GM23248 (cell line): ENCODE measurements at regions not wholly inside any gene's neighbourhood (a gene's known extent, or its start where the extent isn't known, plus 50 kb on each side); places are given as distances from the start of the nearest gene placed in this dataset.

Experiments
- DNase-seq: peaks from one replicate; pipeline ENCODE4 v3.0.0-alpha.2; 2015
- H2AFZ ChIP-seq: fragments of 200-600 bp; sonication (generic); 2 replicates; pipeline ENCODE4 v1.6.1; 2016; ENCODE audit warnings: antibody characterized with exemption
- H3F3A ChIP-seq: fragments of 200-600 bp; sonication (generic); 2 replicates; pipeline ENCODE4 v1.6.1; 2016; ENCODE audit warnings: mild to moderate bottlenecking, antibody characterized with exemption, mixed run types; ENCODE audit not compliant: insufficient read depth
- H3K27ac ChIP-seq: fragments of 200-600 bp; sonication (generic); 2 replicates; pipeline ENCODE4 v1.5.1; 2016; ENCODE audit warnings: mild to moderate bottlenecking
- H3K27me3 ChIP-seq: fragments of 200-600 bp; sonication (generic); replicated peaks from 2 replicates; pipeline ENCODE4 v1.6.1; 2016; ENCODE audit warnings: mild to moderate bottlenecking; ENCODE audit not compliant: insufficient read depth
- H3K36me3 ChIP-seq: fragments of 200-600 bp; sonication (generic); 2 replicates; pipeline ENCODE4 v1.6.1; 2016; ENCODE audit warnings: low read depth, mild to moderate bottlenecking
- H3K4me1 ChIP-seq: fragments of 200-600 bp; sonication (generic); 2 replicates; pipeline ENCODE4 v1.6.1; 2016; ENCODE audit warnings: mild to moderate bottlenecking; ENCODE audit not compliant: insufficient read depth
- H3K4me2 ChIP-seq: fragments of 200-600 bp; sonication (generic); one replicate; pipeline ENCODE4 v1.6.1; 2016; ENCODE audit warnings: mild to moderate bottlenecking; ENCODE audit not compliant: unreplicated experiment
- H3K4me3 ChIP-seq: fragments of 200-600 bp; sonication (generic); 2 replicates; pipeline ENCODE4 v1.5.1; 2016; ENCODE audit warnings: mild to moderate bottlenecking
- H3K79me2 ChIP-seq: fragments of 200-600 bp; sonication (generic); 2 replicates; pipeline ENCODE4 v1.6.1; 2016; ENCODE audit warnings: mild to moderate bottlenecking; ENCODE audit not compliant: insufficient read depth
- H3K9ac ChIP-seq: fragments of 200-600 bp; sonication (generic); 2 replicates; pipeline ENCODE4 v1.6.1; 2016; ENCODE audit warnings: mild to moderate bottlenecking
- H3K9me2 ChIP-seq: fragments of 200-600 bp; sonication (generic); 2 replicates; pipeline ENCODE4 v1.6.1; 2016; ENCODE audit warnings: mixed run types, mild to moderate bottlenecking, moderate library complexity; ENCODE audit not compliant: insufficient read depth
- H3K9me3 ChIP-seq: fragments of 200-600 bp; sonication (generic); one replicate; pipeline ENCODE4 v1.6.1; 2017; ENCODE audit warnings: low read depth
- H4K20me1 ChIP-seq: fragments of 200-600 bp; sonication (generic); 2 replicates; pipeline ENCODE4 v1.6.0; 2016; ENCODE audit not compliant: insufficient read depth
- EZH2 ChIP-seq: fragments of 200-600 bp; sonication (generic); IDR thresholded peaks from 2 replicates; pipeline ENCODE4 v1.6.1; 2018; ENCODE audit warnings: antibody characterized with exemption, mild to moderate bottlenecking; ENCODE audit not compliant: insufficient read depth, poor library complexity, severe bottlenecking
- EZH2phosphoT487 ChIP-seq: fragments of 200-600 bp; sonication (generic); IDR thresholded peaks from 2 replicates; pipeline ENCODE4 v1.6.1; 2018; ENCODE audit warnings: antibody characterized with exemption, moderate library complexity, mild to moderate bottlenecking, low read depth; ENCODE audit not compliant: insufficient read depth
- WGBS, 2 experiments: methylation state at CpG; one replicate each; pipeline ENCODE4 v1.1.6; 2015 to 2017; ENCODE audit warnings: low lambda C conversion rate in 2 of 2, low coverage in 1 of 2; ENCODE audit errors: missing lambda C conversion rate in 2 of 2; 5-methylcytosine and 5-hydroxymethylcytosine counted together
- in situ Hi-C: fragments of 300-500 bp; cut with MboI; formaldehyde crosslinking; loops from 2 replicates; pipeline ENCODE4 v1.15.0; 2020

DNA sequence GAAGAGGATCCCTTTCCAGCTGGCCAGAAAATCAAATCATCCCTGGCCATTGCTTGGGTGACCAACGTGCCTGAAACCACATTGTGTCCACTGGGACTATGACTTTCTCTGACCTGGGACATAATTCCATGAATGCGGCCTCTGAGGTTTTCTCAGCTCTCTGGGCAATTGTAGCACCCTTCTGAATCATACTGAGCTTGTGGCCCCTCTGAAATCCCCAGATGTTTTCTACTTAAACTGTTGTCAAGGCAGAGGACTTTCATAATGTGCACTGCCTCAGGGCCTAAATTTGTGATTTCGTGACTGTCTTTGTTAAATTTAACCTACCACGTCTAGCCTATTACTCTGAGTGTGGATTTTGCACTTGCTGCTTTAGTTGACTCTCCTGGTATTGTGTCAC, 321.1 kb upstream of the PLET1 start:
- TF ChIP-seq EZH2 (no peak), EZH2phosphoT487 (no peak)
- no peaks in the 10 kb centered on the region for H3K36me3 ChIP-seq
- no peak for DNase-seq

DNA sequence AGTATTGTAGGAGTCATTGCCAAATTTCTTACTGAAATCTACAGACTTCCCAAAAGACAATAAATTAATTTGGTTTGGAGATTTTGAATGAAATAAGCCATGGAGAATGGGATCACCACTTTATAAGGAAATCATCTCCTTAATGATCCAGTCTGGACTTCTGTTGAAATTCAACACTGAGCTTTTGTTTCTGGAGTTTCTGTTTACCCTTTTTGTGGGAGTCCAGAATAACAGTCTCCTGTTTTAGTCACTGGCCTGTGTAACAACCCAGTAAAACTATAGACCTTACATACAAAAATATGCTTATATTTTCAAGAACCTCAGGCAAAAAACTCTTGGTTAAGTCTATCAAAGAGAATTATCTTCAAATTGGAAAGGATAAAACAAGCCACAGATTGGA, 321.7 kb upstream of the PLET1 start:
- no peaks in the 10 kb centered on the region for H4K20me1 ChIP-seq
- no peaks in the 10 kb centered on the region for H3K4me1 ChIP-seq
- no peak overlapping the region for H3K9ac ChIP-seq
- no peak overlapping the region for H2AFZ ChIP-seq
- H3F3A ChIP-seq: no peaks in the 10 kb centered on the region
- no peaks in the 10 kb centered on the region for H3K9me3 ChIP-seq
- H3K36me3 ChIP-seq: no peaks in the 10 kb centered on the region
- no peaks in the 10 kb centered on the region for H3K9me2 ChIP-seq
- H3K4me3 ChIP-seq: no peak overlapping the region
- H3K79me2 ChIP-seq: no peaks in the 10 kb centered on the region
- H3K27ac ChIP-seq: no peak overlapping the region
- in situ Hi-C loops: loop anchor here (10.0 to 25.0 kb wide), 2 partner anchors 530 to 702 kb away; no protein-coding TSS in a partner anchor
- no peak overlapping the region for H3K4me2 ChIP-seq
- TF ChIP-seq EZH2 (no peak), EZH2phosphoT487 (no peak)
- peaks cover 18% of the 10 kb centered on the region for H3K27me3 ChIP-seq
- DNase-seq: no peak

More for the DNA sequence above, 321.1 kb upstream of the PLET1 start:
- Histone ChIP-seq H3K4me2 (no peak overlapping the region), H3F3A (no peaks in the 10 kb centered on the region), H2AFZ (no peak overlapping the region), H3K27me3 (peaks cover 18% of the 10 kb centered on the region), H3K4me3 (no peak overlapping the region), H3K9ac (no peak overlapping the region), H3K79me2 (no peaks in the 10 kb centered on the region), H3K27ac (no peak overlapping the region), H3K9me3 (no peaks in the 10 kb centered on the region), H3K9me2 (no peaks in the 10 kb centered on the region), H4K20me1 (no peaks in the 10 kb centered on the region), H3K4me1 (no peaks in the 10 kb centered on the region)
- in situ Hi-C loops: loop anchor here (10.0 to 25.0 kb wide), 2 partner anchors 531 to 703 kb away; no protein-coding TSS in a partner anchor
- 53 to 59% methylated on average over 4 of the region's 4 CpGs for WGBS, 2 experiments

DNA sequence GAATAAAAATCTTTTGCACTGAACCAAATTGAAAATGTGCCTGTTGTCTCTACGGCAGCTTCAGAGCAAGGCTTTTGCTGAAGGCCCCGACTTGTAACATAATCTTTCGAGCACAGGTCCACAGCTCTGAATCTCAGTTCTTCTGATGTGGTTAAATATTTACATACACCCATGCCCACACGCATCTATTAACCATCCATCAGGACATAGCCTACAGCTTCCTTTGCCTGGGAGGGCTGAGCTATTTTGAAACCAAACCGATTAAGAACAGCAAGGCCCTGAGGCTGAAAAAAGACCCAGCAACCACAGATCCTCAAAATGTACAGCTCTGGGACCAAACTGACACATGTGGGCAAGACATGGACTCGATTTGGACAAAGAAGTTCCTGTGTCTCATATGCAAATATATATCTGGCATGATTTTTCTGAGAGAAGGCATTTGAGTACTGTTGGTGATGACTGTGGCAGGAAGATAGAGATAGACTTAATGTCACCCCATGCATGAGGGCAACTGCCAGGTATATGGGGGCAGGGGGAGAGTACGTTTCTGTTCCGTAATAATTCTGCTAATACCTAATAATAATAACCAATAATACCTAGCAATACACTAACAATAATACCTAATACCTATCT, 322.7 kb upstream of the PLET1 start:
- no peak for DNase-seq
- no peaks in the 10 kb centered on the region for H3K36me3 ChIP-seq
- no peak overlapping the region for H3K27ac ChIP-seq
- no peaks in the 10 kb centered on the region for H3K9me2 ChIP-seq
- H2AFZ ChIP-seq: no peak overlapping the region
- no peaks in the 10 kb centered on the region for H3F3A ChIP-seq
- TF ChIP-seq EZH2 (no peak), EZH2phosphoT487 (no peak)
- peaks cover 18% of the 10 kb centered on the region for H3K27me3 ChIP-seq
- no peaks in the 10 kb centered on the region for H3K79me2 ChIP-seq
- no peaks in the 10 kb centered on the region for H3K4me1 ChIP-seq
- no peaks in the 10 kb centered on the region for H3K9me3 ChIP-seq
- H3K4me2 ChIP-seq: no peak overlapping the region
- H3K9ac ChIP-seq: no peak overlapping the region
- in situ Hi-C loops: loop anchor here (10.0 to 25.0 kb wide), 2 partner anchors 529 to 701 kb away; no protein-coding TSS in a partner anchor
- 64 to 68% methylated on average over 8 of the region's 8 CpGs for WGBS, 2 experiments
- no peaks in the 10 kb centered on the region for H4K20me1 ChIP-seq
- H3K4me3 ChIP-seq: no peak overlapping the region

DNA sequence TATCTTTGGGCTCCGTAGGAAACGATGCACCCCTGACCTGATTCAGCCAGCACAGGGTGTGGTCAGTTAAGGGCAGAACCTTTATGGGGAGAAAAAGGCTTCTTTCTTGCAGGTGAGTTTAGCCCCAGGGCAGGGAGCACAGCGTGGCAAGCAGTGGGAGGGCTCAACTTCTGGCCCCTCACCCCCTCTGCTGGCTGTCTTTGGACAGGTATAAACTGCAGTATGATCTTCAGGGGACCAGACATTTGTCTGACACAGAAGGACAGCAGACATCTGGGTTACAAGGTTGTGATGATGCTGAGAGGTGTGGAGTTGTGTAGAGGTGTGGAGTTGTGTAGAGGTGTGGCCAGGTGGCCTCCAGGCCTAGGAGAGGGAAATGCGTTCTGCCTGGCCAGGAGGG, 324.0 kb upstream of the PLET1 start:
- WGBS, 2 experiments: 69 to 70% methylated on average over 4 of the region's 4 CpGs
- Histone ChIP-seq H3K9ac (no peak overlapping the region), H3K9me3 (no peaks in the 10 kb centered on the region), H3K36me3 (no peaks in the 10 kb centered on the region), H3K4me3 (no peak overlapping the region), H2AFZ (no peak overlapping the region), H4K20me1 (no peaks in the 10 kb centered on the region), H3K27ac (no peak overlapping the region), H3K27me3 (peaks cover 18% of the 10 kb centered on the region), H3K4me2 (no peak overlapping the region), H3K79me2 (no peaks in the 10 kb centered on the region), H3F3A (no peaks in the 10 kb centered on the region), H3K9me2 (no peaks in the 10 kb centered on the region), H3K4me1 (no peaks in the 10 kb centered on the region)
- DNase-seq: no peak
- TF ChIP-seq EZH2: no peak
- TF ChIP-seq EZH2phosphoT487: no peak
- in situ Hi-C loops: loop anchor here (10.0 to 25.0 kb wide), 2 partner anchors 528 to 700 kb away; no protein-coding TSS in a partner anchor

DNA sequence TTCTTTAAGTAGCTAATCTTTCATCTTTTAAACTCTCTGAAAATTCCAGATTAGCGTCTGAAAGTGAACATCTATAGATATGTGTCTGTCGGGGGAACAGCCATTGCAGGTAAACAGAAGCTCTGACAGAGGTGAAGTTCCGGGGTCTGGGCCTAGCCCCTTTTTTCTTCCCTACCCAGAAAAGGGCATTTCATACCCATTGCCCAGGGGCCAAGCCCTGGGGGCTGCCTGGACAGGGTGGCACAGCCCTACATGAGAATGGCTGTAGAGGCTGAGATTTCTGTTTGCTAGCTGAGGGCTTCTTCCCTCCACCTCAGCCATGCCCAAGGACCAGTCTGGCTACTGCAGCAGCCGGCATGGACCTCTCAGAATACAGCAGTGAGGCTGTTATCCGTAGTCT, 327.0 kb upstream of the PLET1 start:
- H3K36me3 ChIP-seq: no peaks in the 10 kb centered on the region
- no peak overlapping the region for H3K4me2 ChIP-seq
- H3K9me2 ChIP-seq: no peaks in the 10 kb centered on the region
- WGBS, 2 experiments: 49 to 59% methylated on average over 5 of the region's 5 CpGs
- no peak overlapping the region for H2AFZ ChIP-seq
- in situ Hi-C loops: loop anchor here (10.0 to 25.0 kb wide), 2 partner anchors 525 to 697 kb away; no protein-coding TSS in a partner anchor
- no peaks in the 10 kb centered on the region for H3K9me3 ChIP-seq
- H3K79me2 ChIP-seq: no peaks in the 10 kb centered on the region
- no peak for DNase-seq
- H3K27me3 ChIP-seq: peaks cover 5% of the 10 kb centered on the region; the same call in 1 of the 2 replicates
- H3K4me1 ChIP-seq: no peaks in the 10 kb centered on the region
- H3K4me3 ChIP-seq: no peak overlapping the region
- no peak overlapping the region for H3K9ac ChIP-seq
- TF ChIP-seq EZH2: no peak
- TF ChIP-seq EZH2phosphoT487: no peak
- no peaks in the 10 kb centered on the region for H3F3A ChIP-seq
- H3K27ac ChIP-seq: no peak overlapping the region
- no peaks in the 10 kb centered on the region for H4K20me1 ChIP-seq
